ENCODE measurements at regions not wholly inside any gene's neighbourhood (a gene's known extent, or its start where the extent isn't known, plus 50 kb on each side); places are given as distances from the start of the nearest gene placed in this dataset.

- POLR2A ChIA-PET = no interaction called here
- FAIRE-seq = no peak
Measured at GRCh38 chr20:62534526-62535221, 58.9 kb upstream of the GATA5 start.

DNA sequence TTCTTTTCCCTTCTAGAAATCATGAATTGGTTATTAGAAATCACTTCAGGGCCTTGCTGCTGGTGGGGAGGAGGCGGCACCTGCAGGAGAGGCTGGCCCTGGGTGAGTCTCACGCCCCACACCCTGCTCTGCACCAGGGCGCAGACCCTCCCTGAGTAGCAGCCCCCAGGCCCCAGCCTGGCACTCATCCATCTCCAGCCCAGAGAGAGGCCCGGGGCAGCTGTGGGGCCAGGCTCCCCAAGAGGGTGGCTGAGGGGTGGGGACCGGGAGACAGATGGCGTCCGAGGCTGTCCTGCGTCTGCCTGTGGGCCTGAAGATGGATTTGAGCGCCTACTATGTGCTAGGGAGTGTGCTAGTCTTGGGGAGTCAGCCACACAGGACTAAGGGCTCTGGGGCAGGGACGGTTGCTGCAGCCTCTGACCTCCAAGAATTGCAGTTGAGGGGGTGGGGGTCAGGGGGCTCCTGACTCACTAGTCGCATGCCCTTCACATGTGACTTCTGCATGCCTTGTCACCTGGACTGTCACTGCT, 59.6 kb upstream of the GATA5 start:
- Histone ChIP-seq H3K4me2 (no peak overlapping the region), H3K4me3 (no peak overlapping the region), H3K9me3 (no peaks in the 10 kb centered on the region), H3K4me1 (no peaks in the 10 kb centered on the region), H3K27ac (no peak overlapping the region)
- TF ChIP-seq FOSB (CRISPR knock-in tag; IDR thresholded peaks at IDR 0.05) (no peak), JUNB (IDR thresholded peaks at IDR 0.05) (no peak)
- WGBS (ENCODE audit: missing lambda C conversion rate) = 38% methylated on average over 7 of the region's 11 CpGs
- ChIA-PET POLR2A (no interaction called here), CTCF (interaction anchor here (0.6 kb wide), 1 partner anchor 134 kb away, joined by 3 read pairs; no protein-coding TSS in a partner anchor)
- ATAC-seq (no peak), FAIRE-seq (no peak), DNase-seq (ENCODE audit: low read depth in 1 of 2, low spot score in 1 of 2) (no peak)

More at GRCh38 chr20:62534526-62535221, 58.9 kb upstream of the GATA5 start:
- no peak overlapping the region for H3K4me3 ChIP-seq
- no peak for TF ChIP-seq RNF2 (IDR thresholded peaks at IDR 0.05; ENCODE audit: borderline replicate concordance, low read depth)
- TF ChIP-seq CHD2 (IDR thresholded peaks at IDR 0.05; ENCODE audit: low read length, partially characterized antibody) = no peak
- no peak for TF ChIP-seq SMC3 (IDR thresholded peaks at IDR 0.05)
- TF ChIP-seq FOXS1 (CRISPR knock-in tag; IDR thresholded peaks at IDR 0.05) = no peak
- TF ChIP-seq, protein P1, sequence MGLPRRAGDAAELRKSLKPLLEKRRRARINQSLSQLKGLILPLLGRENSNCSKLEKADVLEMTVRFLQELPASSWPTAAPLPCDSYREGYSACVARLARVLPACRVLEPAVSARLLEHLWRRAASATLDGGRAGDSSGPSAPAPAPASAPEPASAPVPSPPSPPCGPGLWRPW (IDR thresholded peaks at IDR 0.05) = no peak
- TF ChIP-seq KDM5A (IDR thresholded peaks at IDR 0.05) = no peak
- no peak for TF ChIP-seq SREBF2 (IDR thresholded peaks at IDR 0.05)
- TF ChIP-seq CTCF (IDR thresholded peaks at IDR 0.05) = no peak
- TF ChIP-seq RFX5 (IDR thresholded peaks at IDR 0.05) = no peak
- TF ChIP-seq, protein P2, sequence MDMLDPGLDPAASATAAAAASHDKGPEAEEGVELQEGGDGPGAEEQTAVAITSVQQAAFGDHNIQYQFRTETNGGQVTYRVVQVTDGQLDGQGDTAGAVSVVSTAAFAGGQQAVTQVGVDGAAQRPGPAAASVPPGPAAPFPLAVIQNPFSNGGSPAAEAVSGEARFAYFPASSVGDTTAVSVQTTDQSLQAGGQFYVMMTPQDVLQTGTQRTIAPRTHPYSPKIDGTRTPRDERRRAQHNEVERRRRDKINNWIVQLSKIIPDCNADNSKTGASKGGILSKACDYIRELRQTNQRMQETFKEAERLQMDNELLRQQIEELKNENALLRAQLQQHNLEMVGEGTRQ (IDR thresholded peaks at IDR 0.05) = no peak
- H3K27ac ChIP-seq = no peak overlapping the region
- ATAC-seq = no peak
- H3K4me2 ChIP-seq = no peak overlapping the region
- WGBS (ENCODE audit: missing lambda C conversion rate) = 76% methylated on average over 26 of the region's 29 CpGs
- no peaks in the 10 kb centered on the region for H3K9me3 ChIP-seq
- H3K4me1 ChIP-seq = no peaks in the 10 kb centered on the region
- no peak for DNase-seq (ENCODE audit: low read depth in 1 of 2, low spot score in 1 of 2)
- CTCF ChIA-PET = interaction anchor here (0.6 to 6.3 kb wide), 2 partner anchors 82 to 133 kb away, joined by 3 to 26 read pairs; no protein-coding TSS in a partner anchor

DNA sequence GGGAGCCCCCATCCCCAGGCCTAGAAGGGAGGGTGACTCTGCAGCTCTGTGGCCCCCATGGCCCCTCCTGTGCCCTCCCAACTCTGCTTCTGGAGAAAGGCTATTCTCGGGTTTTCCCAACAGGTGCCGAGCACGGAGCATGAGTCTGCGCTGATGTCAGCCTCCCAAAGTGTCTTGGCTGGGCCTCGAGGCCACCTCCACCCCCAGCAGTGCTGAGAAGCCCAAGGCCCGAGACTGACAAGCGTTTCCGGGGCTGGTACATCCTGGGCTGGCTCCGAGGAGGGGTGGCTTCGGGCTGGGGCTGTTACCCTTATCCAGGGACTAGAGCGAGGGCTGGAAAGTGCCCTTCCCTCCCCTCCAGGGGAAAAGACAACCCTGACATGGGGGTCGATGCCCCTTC, 60.2 kb upstream of the GATA5 start:
- FAIRE-seq (no peak), ATAC-seq (no peak), DNase-seq (ENCODE audit: low read depth in 1 of 2, low spot score in 1 of 2) (no peak)
- Histone ChIP-seq H3K9me3 (no peaks in the 10 kb centered on the region), H3K4me2 (no peak overlapping the region), H3K4me1 (no peaks in the 10 kb centered on the region), H3K4me3 (no peak overlapping the region), H3K27ac (no peak overlapping the region)
- ChIA-PET POLR2A (no interaction called here), CTCF (interaction anchor here (2.2 kb wide), 1 partner anchor 81 kb away, joined by 8 read pairs; no protein-coding TSS in a partner anchor)
- 55% methylated on average over 10 of the region's 12 CpGs for WGBS (ENCODE audit: missing lambda C conversion rate)
- TF ChIP-seq RARB (CRISPR knock-in tag; IDR thresholded peaks at IDR 0.05) (no peak), KDM5A (IDR thresholded peaks at IDR 0.05) (no peak), KDM1A (IDR thresholded peaks at IDR 0.05; ENCODE audit: low read depth) (no peak), RCOR1 (IDR thresholded peaks at IDR 0.05; ENCODE audit: low read depth, low read length) (no peak), CHD2 (IDR thresholded peaks at IDR 0.05; ENCODE audit: low read length, partially characterized antibody) (no peak), PHF8 (IDR thresholded peaks at IDR 0.05; ENCODE audit: borderline replicate concordance, low read depth) (no peak), HOXB13 (CRISPR knock-in tag; IDR thresholded peaks at IDR 0.05; ENCODE audit: low read depth) (no peak), CEBPB (IDR thresholded peaks at IDR 0.05) (no peak)
- TF ChIP-seq, protein P3, sequence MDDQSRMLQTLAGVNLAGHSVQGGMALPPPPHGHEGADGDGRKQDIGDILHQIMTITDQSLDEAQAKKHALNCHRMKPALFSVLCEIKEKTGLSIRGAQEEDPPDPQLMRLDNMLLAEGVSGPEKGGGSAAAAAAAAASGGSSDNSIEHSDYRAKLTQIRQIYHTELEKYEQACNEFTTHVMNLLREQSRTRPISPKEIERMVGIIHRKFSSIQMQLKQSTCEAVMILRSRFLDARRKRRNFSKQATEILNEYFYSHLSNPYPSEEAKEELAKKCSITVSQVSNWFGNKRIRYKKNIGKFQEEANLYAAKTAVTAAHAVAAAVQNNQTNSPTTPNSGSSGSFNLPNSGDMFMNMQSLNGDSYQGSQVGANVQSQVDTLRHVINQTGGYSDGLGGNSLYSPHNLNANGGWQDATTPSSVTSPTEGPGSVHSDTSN (IDR thresholded peaks at IDR 0.05) = no peak
- TF ChIP-seq, protein P4, sequence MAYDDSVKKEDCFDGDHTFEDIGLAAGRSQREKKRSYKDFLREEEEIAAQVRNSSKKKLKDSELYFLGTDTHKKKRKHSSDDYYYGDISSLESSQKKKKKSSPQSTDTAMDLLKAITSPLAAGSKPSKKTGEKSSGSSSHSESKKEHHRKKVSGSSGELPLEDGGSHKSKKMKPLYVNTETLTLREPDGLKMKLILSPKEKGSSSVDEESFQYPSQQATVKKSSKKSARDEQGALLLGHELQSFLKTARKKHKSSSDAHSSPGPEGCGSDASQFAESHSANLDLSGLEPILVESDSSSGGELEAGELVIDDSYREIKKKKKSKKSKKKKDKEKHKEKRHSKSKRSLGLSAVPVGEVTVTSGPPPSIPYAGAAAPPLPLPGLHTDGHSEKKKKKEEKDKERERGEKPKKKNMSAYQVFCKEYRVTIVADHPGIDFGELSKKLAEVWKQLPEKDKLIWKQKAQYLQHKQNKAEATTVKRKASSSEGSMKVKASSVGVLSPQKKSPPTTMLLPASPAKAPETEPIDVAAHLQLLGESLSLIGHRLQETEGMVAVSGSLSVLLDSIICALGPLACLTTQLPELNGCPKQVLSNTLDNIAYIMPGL (CRISPR knock-in tag; IDR thresholded peaks at IDR 0.05; ENCODE audit: borderline replicate concordance) = no peak

Data from A549 (cell line).